Panc1 (cell line): ENCODE measurements at regions not wholly inside any gene's neighbourhood (a gene's known extent, or its start where the extent isn't known, plus 50 kb on each side); places are given as distances from the start of the nearest gene placed in this dataset.

Experiments used
- ATAC-seq: fragments of 200-7000 bp; cut with Tn5 transposase; 2 replicates; pipeline ENCODE4 v1.9.1; 2020; ENCODE audit warnings: mild to moderate bottlenecking, moderate library complexity
- BruUV-seq: library from RNA; stranded (reverse); fragments of 400-500 nt; replicated peaks from 2 replicates; lab custom pipeline; 2021; lab: Mats Ljungman, UMichigan
- CTCF ChIA-PET: fragments of 300-600 bp; sonication (Branson Sonifier 250); formaldehyde crosslinking; loops from one replicate; lab custom pipeline; 2022; ENCODE audit warnings: antibody characterized with exemption; lab: Charles Lee
- POLR2A ChIA-PET: fragments of 300-600 bp; sonication (Branson Sonifier 250); formaldehyde crosslinking; loops from one replicate; lab custom pipeline; 2022; ENCODE audit warnings: antibody characterized with exemption; lab: Charles Lee
- DNase-seq: peaks from one replicate; pipeline ENCODE4 v3.0.0-alpha.2; 2010; ENCODE audit warnings: low read depth, low spot score
- H3K27ac ChIP-seq: 2 replicates; pipeline ENCODE4 v1.5.1; 2011; ENCODE audit warnings: mild to moderate bottlenecking, low read length, inconsistent platforms
- H3K27me3 ChIP-seq: fragments of 200-500 bp; sonication (Bioruptor generic); 2 replicates; pipeline ENCODE4 v1.6.0; 2014; ENCODE audit warnings: low read length, inconsistent platforms; ENCODE audit not compliant: control insufficient read depth, insufficient read depth
- H3K36me3 ChIP-seq: fragments of 200-500 bp; sonication (Bioruptor generic); 2 replicates; pipeline ENCODE4 v1.5.1; 2014; ENCODE audit warnings: inconsistent platforms, mild to moderate bottlenecking, low read length, moderate library complexity; ENCODE audit not compliant: control insufficient read depth, insufficient read depth
- H3K4me1 ChIP-seq: 2 replicates; pipeline ENCODE4 v1.5.1; 2011; ENCODE audit warnings: inconsistent platforms, mild to moderate bottlenecking, low read length, moderate library complexity; ENCODE audit not compliant: control insufficient read depth, insufficient read depth
- H3K4me3 ChIP-seq, 2 experiments: 2 replicates each; pipeline ENCODE4 v1.5.1; 2011 to 2012; ENCODE audit warnings: low read depth in 2 of 2, low read length in 2 of 2, mild to moderate bottlenecking in 2 of 2, inconsistent platforms in 1 of 2, moderate library complexity in 1 of 2
- H3K9me3 ChIP-seq: fragments of 200-500 bp; sonication (Bioruptor generic); 2 replicates; pipeline ENCODE4 v1.5.1; 2014; ENCODE audit warnings: low read depth, mild to moderate bottlenecking, inconsistent platforms, low read length, moderate library complexity; ENCODE audit not compliant: control insufficient read depth, insufficient read depth
- POLR2AphosphoS5 ChIP-seq: IDR thresholded peaks from 2 replicates; pipeline ENCODE4 v1.6.1; 2012; ENCODE audit warnings: mild to moderate bottlenecking, low read depth, low read length, moderate library complexity
- SIN3A ChIP-seq: IDR thresholded peaks from 2 replicates; pipeline ENCODE4 v1.6.1; 2012; ENCODE audit warnings: low read depth, mild to moderate bottlenecking, low read length, moderate library complexity, borderline replicate concordance; ENCODE audit not compliant: insufficient read depth
- TCF7L2 ChIP-seq: IDR thresholded peaks from 2 replicates; pipeline ENCODE4 v1.6.1; 2011; ENCODE audit warnings: mild to moderate bottlenecking, low read depth, low read length, inconsistent platforms
- in situ Hi-C: cut with HindIII; loops from 2 replicates; pipeline ENCODE4 v1.10.0; 2016; ENCODE audit warnings: low sequenced_read_pairs, low pct_unique_long_range_greater_than_20kb
- intact Hi-C: fragments of 100-400 bp; cut with micrococcal nuclease; formaldehyde crosslinking; loops from one replicate; pipeline ENCODE4 v1.10.0; 2022; ENCODE audit not compliant: unreplicated experiment
- TF ChIP-seq, protein P1 (sequence below): fragments of 450-650 bp; IDR thresholded peaks from 2 replicates; pipeline ENCODE4 v1.5.1; 2017; ENCODE audit warnings: mild to moderate bottlenecking
- TF ChIP-seq, protein P2 (sequence below), 2 experiments: IDR thresholded peaks; 2 replicates each; pipeline ENCODE4 v1.6.1; 2011 to 2012; ENCODE audit warnings: low read depth in 2 of 2, control low read depth in 1 of 2, low read length in 1 of 2, mild to moderate bottlenecking in 1 of 2, moderate library complexity in 1 of 2; ENCODE audit not compliant: insufficient read depth in 1 of 2

- in situ Hi-C loops, result no loop called here
- ATAC-seq, result no peak
- CTCF ChIA-PET, result no interaction called here
Observed at GRCh38 chr9:20001058-20001457, 212.2 kb upstream of the SLC24A2 start.

GRCh38 chr9:19999491-20000057 lies 210.7 kb upstream of the SLC24A2 start:
- ChIA-PET POLR2A (no interaction called here), CTCF (no interaction called here)
- Histone ChIP-seq H3K27ac (no peak overlapping the region), H3K36me3 (no peaks in the 10 kb centered on the region), H3K9me3 (no peaks in the 10 kb centered on the region), H3K27me3 (no peaks in the 10 kb centered on the region), H3K4me3 (no peak overlapping the region), H3K4me1 (no peaks in the 10 kb centered on the region)
- in situ Hi-C loops (no loop called here), intact Hi-C loops (no loop called here)
- ATAC-seq (no peak), DNase-seq (peak; percentile 17)
- TF ChIP-seq TCF7L2, result no peak
- no peak for TF ChIP-seq SIN3A
- TF ChIP-seq, protein P1, sequence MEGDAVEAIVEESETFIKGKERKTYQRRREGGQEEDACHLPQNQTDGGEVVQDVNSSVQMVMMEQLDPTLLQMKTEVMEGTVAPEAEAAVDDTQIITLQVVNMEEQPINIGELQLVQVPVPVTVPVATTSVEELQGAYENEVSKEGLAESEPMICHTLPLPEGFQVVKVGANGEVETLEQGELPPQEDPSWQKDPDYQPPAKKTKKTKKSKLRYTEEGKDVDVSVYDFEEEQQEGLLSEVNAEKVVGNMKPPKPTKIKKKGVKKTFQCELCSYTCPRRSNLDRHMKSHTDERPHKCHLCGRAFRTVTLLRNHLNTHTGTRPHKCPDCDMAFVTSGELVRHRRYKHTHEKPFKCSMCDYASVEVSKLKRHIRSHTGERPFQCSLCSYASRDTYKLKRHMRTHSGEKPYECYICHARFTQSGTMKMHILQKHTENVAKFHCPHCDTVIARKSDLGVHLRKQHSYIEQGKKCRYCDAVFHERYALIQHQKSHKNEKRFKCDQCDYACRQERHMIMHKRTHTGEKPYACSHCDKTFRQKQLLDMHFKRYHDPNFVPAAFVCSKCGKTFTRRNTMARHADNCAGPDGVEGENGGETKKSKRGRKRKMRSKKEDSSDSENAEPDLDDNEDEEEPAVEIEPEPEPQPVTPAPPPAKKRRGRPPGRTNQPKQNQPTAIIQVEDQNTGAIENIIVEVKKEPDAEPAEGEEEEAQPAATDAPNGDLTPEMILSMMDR, result no peak
- TF ChIP-seq, protein P2, sequence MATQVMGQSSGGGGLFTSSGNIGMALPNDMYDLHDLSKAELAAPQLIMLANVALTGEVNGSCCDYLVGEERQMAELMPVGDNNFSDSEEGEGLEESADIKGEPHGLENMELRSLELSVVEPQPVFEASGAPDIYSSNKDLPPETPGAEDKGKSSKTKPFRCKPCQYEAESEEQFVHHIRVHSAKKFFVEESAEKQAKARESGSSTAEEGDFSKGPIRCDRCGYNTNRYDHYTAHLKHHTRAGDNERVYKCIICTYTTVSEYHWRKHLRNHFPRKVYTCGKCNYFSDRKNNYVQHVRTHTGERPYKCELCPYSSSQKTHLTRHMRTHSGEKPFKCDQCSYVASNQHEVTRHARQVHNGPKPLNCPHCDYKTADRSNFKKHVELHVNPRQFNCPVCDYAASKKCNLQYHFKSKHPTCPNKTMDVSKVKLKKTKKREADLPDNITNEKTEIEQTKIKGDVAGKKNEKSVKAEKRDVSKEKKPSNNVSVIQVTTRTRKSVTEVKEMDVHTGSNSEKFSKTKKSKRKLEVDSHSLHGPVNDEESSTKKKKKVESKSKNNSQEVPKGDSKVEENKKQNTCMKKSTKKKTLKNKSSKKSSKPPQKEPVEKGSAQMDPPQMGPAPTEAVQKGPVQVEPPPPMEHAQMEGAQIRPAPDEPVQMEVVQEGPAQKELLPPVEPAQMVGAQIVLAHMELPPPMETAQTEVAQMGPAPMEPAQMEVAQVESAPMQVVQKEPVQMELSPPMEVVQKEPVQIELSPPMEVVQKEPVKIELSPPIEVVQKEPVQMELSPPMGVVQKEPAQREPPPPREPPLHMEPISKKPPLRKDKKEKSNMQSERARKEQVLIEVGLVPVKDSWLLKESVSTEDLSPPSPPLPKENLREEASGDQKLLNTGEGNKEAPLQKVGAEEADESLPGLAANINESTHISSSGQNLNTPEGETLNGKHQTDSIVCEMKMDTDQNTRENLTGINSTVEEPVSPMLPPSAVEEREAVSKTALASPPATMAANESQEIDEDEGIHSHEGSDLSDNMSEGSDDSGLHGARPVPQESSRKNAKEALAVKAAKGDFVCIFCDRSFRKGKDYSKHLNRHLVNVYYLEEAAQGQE (IDR thresholded peaks at IDR 0.05; ENCODE audit: insufficient read depth in 1 of 2, low read depth in 2 of 2, low read length in 1 of 2), result no peak
- no peak for TF ChIP-seq POLR2AphosphoS5
- no TSS peak for BruUV-seq

More at GRCh38 chr9:20001058-20001457, 212.2 kb upstream of the SLC24A2 start:
- POLR2A ChIA-PET, result no interaction called here
- intact Hi-C loops, result no loop called here
- Histone ChIP-seq H3K9me3 (no peaks in the 10 kb centered on the region), H3K27me3 (no peaks in the 10 kb centered on the region), H3K4me1 (no peaks in the 10 kb centered on the region), H3K4me3 (no peak overlapping the region), H3K36me3 (no peaks in the 10 kb centered on the region), H3K27ac (no peak overlapping the region)
- DNase-seq, result no peak
- TF ChIP-seq, protein P1, result no peak
- TF ChIP-seq, protein P2 (IDR thresholded peaks at IDR 0.05; ENCODE audit: insufficient read depth in 1 of 2, low read depth in 2 of 2, low read length in 1 of 2), result no peak
- TF ChIP-seq SIN3A (no peak), POLR2AphosphoS5 (no peak), TCF7L2 (no peak)
- BruUV-seq, result no TSS peak
